Skeletal muscle cell (primary cell): ENCODE measurements at regions not wholly inside any gene's neighbourhood (a gene's known extent, or its start where the extent isn't known, plus 50 kb on each side); places are given as distances from the start of the nearest gene placed in this dataset.
"Not testable (repeated sequence)": the region's sequence is repeated elsewhere in the genome, so short reads cannot be mapped to it uniquely, and the experiment has no call there.

ENCODE experiments used
- DNase-seq: peaks from one replicate; pipeline ENCODE4 v3.0.0-alpha.2; 2010; ENCODE audit warnings: low read depth
- H3K4me3 ChIP-seq: 2 replicates; pipeline ENCODE4 v1.5.1; 2011; ENCODE audit warnings: low read depth, mild to moderate bottlenecking, control low read depth, low read length, moderate library complexity

GRCh38 chr1:30522031-30523004 lies 201.1 kb downstream of the MATN1 start:
- DNase-seq = peak; percentile 61
- H3K4me3 ChIP-seq = no peak overlapping the region

- no peak for DNase-seq
- H3K4me3 ChIP-seq = no peak overlapping the region
Measured at GRCh38 chr1:30521261-30521865, 202.0 kb downstream of the MATN1 start.

- H3K4me3 ChIP-seq = no peak overlapping the region
Measured at GRCh38 chr1:30520476-30520875, 202.9 kb downstream of the MATN1 start.

DNA sequence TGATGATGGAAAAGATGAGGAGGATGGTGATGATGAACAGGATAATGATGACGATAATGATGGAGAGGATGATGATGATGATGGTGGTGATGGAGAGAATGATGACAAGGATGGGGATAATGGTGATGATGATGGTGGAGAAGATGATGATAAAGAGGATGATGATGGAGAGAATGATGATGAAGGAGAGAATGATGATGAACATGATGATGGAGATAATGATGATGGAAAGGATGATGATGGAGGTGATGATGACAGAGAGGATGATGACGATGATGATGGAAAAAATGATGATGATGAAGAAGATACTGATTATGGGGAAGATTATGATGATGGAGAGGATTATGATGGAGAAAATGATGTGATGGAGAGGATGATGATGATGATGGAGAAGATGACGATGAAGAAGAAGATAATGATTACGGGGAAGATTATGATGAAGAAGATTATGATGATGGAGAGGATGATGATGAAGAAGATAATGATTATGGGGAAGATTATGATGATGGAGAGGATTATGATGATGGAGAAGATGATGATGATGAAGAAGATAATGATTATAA lies 204.1 kb downstream of the MATN1 start:
- H3K4me3 ChIP-seq = no peak overlapping the region
- DNase-seq = no peak

More at GRCh38 chr1:30520476-30520875, 202.9 kb downstream of the MATN1 start:
- no peak for DNase-seq

GRCh38 chr1:30518696-30519095 lies 204.7 kb downstream of the MATN1 start:
- H3K4me3 ChIP-seq = no peak overlapping the region
- DNase-seq = no peak

DNA sequence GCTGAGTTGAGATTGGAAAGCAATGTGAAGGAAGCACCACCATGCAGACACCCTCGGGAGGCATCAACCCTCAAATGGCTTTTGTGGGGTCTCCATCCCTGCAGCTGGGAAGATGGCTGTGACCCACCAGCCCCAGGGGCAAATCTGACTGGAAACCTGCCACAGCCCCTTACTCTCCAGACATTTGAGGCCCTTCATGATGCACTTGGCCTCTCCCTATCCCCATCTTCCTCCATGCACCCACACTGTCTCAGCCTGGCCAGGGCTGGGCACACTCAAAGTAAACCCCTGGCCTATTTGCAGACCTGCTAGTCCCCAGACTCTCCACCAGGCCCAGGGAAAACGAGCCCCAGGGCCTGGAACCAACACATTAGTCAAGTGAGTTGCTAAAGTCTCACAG lies 205.2 kb downstream of the MATN1 start:
- no peak for DNase-seq
- no peak overlapping the region for H3K4me3 ChIP-seq

GRCh38 chr1:30517666-30518065 lies 205.7 kb downstream of the MATN1 start:
- not testable (repeated sequence) for DNase-seq, H3K4me3 ChIP-seq

DNA sequence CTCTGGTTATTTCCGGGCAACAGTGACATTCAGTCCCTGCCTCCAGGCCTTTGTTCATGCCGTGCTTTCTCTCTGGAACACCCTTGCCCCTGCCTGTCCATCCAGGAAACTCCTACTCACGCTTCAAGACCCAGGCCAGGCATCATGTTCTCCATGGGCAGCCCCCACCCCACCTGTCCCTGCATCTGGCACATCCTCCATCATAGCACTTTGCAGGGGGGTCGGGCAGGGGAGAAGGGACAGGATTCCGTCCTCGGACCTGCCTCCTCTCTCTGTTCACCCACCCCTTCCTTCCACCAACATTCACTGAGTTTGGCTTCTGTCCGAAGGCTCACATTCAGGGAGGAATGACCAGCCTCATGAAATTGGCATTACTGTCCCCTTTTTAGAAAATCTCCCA lies 206.1 kb downstream of the MATN1 start:
- DNase-seq, H3K4me3 ChIP-seq: not testable (repeated sequence)

DNA sequence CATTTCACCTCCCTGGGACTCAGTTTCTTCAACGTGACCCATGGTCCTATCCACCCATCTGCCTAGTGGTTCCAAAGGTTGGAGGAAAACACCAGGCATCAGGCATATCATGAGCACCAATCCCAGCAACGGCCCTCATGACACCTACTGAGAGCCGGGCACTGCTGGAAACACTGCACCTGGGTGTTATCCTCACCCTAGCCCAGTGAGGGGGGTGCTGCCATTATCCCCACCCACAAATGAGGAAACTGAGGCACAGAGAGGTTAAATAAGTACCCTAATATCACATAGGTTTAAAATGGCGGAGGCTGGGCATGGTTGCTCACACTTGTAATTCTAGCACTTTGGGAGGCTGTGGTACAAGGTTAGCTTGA lies 206.9 kb downstream of the MATN1 start:
- no peak for DNase-seq
- no peak overlapping the region for H3K4me3 ChIP-seq

GRCh38 chr1:30515755-30516484 lies 207.5 kb downstream of the MATN1 start:
- H3K4me3 ChIP-seq = no peak overlapping the region
- DNase-seq = no peak

DNA sequence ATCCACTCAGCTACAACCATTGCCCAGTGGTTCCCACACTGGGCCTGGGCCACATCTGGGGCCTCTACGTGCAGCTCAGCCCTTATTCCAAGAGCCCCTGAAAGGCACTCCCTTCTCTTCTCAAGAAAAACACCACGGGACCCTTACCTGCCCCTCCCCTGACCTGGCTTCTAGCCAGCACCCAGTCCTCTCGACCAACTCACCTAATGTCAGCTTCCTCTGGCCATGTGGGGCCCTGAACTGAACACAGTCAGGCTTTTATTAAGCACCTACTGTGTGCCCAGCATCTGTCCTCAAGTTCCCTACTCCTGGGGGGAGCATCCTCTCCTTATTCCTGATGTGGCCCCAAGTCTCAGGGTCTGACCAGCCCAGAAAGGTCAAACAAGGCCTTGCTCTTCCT lies 208.4 kb downstream of the MATN1 start:
- no peak for DNase-seq

GRCh38 chr1:30514137-30514654 lies 209.2 kb downstream of the MATN1 start:
- no peak for DNase-seq
- H3K4me3 ChIP-seq = no peak overlapping the region

More for the DNA sequence above, 208.4 kb downstream of the MATN1 start:
- no peak overlapping the region for H3K4me3 ChIP-seq

DNA sequence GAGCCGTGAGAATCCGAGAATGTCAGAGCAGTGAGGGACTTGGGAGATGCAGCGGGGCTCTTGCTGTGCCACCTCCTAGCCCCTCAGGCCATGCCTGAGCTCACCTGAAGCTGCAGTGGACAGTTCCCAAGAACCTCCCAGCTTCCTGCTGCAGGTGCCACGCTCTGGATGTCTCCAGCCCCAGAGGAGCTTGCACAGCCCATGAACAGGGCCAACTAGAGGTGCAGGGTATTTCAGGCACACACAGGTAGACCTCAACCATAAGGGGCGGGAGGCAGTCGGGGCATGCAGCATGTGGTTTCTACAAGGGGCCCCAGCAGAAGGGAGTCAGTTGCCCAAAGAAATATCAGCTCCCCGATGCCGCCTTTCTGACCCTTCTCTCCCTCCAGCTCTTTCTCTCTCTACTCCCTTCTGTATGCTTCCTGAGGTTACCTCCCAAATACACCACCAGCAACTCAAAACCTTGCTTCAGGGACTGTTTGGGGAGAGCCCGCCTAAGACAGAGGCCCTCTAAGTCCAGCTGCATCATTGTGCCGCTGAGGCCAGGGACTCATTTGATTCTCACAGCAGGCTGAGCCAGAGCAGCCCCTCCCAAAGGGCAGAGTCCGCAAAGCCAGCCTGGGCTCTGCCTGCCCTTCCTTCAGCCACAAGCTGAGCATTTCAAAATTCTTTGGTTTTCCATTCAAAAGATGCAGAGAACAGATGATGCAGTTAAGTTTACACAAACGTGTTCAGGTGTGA lies 209.8 kb downstream of the MATN1 start:
- H3K4me3 ChIP-seq = no peak overlapping the region
- DNase-seq = no peak

- no peak for DNase-seq
Measured at GRCh38 chr1:30512914-30513265, 210.5 kb downstream of the MATN1 start.

GRCh38 chr1:30511991-30512913 lies 211.1 kb downstream of the MATN1 start:
- no peak for DNase-seq
- no peak overlapping the region for H3K4me3 ChIP-seq

More at GRCh38 chr1:30512914-30513265, 210.5 kb downstream of the MATN1 start:
- no peak overlapping the region for H3K4me3 ChIP-seq

- H3K4me3 ChIP-seq = no peak overlapping the region
- no peak for DNase-seq
Measured at GRCh38 chr1:30511563-30511962, 211.8 kb downstream of the MATN1 start.

GRCh38 chr1:30511106-30511505 lies 212.3 kb downstream of the MATN1 start:
- no peak overlapping the region for H3K4me3 ChIP-seq
- no peak for DNase-seq

- no peak for DNase-seq
- H3K4me3 ChIP-seq = no peak overlapping the region
Measured at GRCh38 chr1:30509670-30510069, 213.7 kb downstream of the MATN1 start.
